Tibial nerve (tissue), 4 donors: ENCODE measurements at regions not wholly inside any gene's neighbourhood (a gene's known extent, or its start where the extent isn't known, plus 50 kb on each side); places are given as distances from the start of the nearest gene placed in this dataset.

ENCODE experiments used
- DNase-seq, 2 donors: peaks; one replicate each; pipeline ENCODE4 v3.0.0-alpha.2; 2019; ENCODE audit warnings: low spot score in 2 of 2
- H3K27ac ChIP-seq, 4 donors: fragments of 200-600 bp; sonication (generic) in 3 of 4; one replicate each; pipeline ENCODE4 v1.5.1; 2017 to 2019; ENCODE audit warnings: mild to moderate bottlenecking in 1 of 4
- H3K27me3 ChIP-seq, 2 donors: fragments of 200-600 bp; sonication (generic) in 1 of 2; one replicate each; pipeline versions ENCODE4 v1.5.1 to v1.6.0; 2017 to 2019
- H3K36me3 ChIP-seq, 3 donors: fragments of 200-600 bp; sonication (generic); one replicate each; pipeline ENCODE4 v1.5.1; 2018 to 2019
- H3K4me1 ChIP-seq, 4 donors: fragments of 200-600 bp; sonication (generic) in 3 of 4; one replicate each; pipeline ENCODE4 v1.5.1; 2017 to 2019
- H3K4me3 ChIP-seq, 4 donors: fragments of 200-600 bp; sonication (generic) in 3 of 4; one replicate each; pipeline ENCODE4 v1.5.1; 2017 to 2019; ENCODE audit warnings: mild to moderate bottlenecking in 1 of 4, moderate library complexity in 1 of 4
- H3K9me3 ChIP-seq, 4 donors: fragments of 200-600 bp; sonication (generic) in 3 of 4; one replicate each; pipeline ENCODE4 v1.5.1; 2017 to 2019
- EP300 ChIP-seq, 2 donors: sonication (generic); formaldehyde crosslinking; IDR thresholded peaks; one replicate each; pipeline ENCODE4 v1.6.1; 2017; ENCODE audit warnings: antibody characterized with exemption in 2 of 2, mild to moderate bottlenecking in 1 of 2
- POLR2A ChIP-seq, 2 donors: fragments of 450-650 bp; IDR thresholded peaks; one replicate each; pipeline ENCODE4 v1.6.1; 2017; ENCODE audit warnings: antibody characterized with exemption in 2 of 2, mild to moderate bottlenecking in 2 of 2, moderate library complexity in 2 of 2
- WGBS, 2 donors: methylation state at CpG; one replicate each; pipeline ENCODE4 v1.1.5; 2018; 5-methylcytosine and 5-hydroxymethylcytosine counted together
- TF ChIP-seq, protein P1 (sequence below), 5 experiments: fragments of 200-600 bp in 3 of 5; fragments of 450-650 bp in 2 of 5; sonication (generic) in 3 of 5; IDR thresholded peaks; one replicate each; pipeline ENCODE4 v1.5.1; 2016 to 2019; ENCODE audit warnings: antibody characterized with exemption in 5 of 5, mild to moderate bottlenecking in 3 of 5, moderate library complexity in 2 of 5

DNA sequence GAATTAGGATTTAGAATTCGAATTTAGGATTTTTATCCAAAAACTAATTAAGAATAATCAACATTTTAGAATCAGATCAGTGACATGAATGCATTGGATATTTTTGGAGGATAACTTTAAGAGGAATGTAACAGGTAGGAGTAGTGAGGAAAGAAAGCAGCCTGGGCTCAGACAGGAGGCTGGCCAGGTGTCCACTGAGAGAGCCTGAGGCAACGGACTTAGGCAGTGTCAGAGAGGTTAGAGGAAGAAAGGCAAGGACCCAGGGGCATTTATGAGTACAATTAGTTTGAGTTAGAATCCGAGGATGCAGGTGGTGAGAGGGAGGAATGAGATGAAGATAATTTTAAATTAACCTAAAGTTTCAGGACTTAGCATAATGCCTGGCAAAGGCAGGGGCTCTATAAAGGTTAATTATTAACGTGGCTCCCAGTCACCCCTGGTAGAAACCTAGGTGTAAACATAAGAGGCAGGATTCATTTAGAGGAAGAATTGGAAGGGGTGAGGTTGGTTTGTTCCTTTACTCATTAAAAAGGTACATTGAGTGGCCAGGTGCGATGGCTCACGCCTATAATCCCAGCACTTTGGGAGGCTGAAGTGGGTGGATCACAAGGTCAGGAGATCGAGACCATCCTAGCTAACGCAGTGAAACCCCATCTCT is 507.1 kb downstream of the TMEM182 start:
- Histone ChIP-seq H3K9me3 (peaks cover 0 to 12% (median 2%) of the 10 kb centered on the region in 4 donors), H3K27ac (no peak overlapping the region), H3K36me3 (no peaks in the 10 kb centered on the region), H3K4me3 (no peak overlapping the region), H3K4me1 (no peaks in the 10 kb centered on the region), H3K27me3 (no peaks in the 10 kb centered on the region)
- DNase-seq, result no peak
- TF ChIP-seq POLR2A (IDR thresholded peaks at IDR 0.05) (no peak), EP300 (IDR thresholded peaks at IDR 0.05) (no peak)
- TF ChIP-seq, protein P1, sequence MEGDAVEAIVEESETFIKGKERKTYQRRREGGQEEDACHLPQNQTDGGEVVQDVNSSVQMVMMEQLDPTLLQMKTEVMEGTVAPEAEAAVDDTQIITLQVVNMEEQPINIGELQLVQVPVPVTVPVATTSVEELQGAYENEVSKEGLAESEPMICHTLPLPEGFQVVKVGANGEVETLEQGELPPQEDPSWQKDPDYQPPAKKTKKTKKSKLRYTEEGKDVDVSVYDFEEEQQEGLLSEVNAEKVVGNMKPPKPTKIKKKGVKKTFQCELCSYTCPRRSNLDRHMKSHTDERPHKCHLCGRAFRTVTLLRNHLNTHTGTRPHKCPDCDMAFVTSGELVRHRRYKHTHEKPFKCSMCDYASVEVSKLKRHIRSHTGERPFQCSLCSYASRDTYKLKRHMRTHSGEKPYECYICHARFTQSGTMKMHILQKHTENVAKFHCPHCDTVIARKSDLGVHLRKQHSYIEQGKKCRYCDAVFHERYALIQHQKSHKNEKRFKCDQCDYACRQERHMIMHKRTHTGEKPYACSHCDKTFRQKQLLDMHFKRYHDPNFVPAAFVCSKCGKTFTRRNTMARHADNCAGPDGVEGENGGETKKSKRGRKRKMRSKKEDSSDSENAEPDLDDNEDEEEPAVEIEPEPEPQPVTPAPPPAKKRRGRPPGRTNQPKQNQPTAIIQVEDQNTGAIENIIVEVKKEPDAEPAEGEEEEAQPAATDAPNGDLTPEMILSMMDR (IDR thresholded peaks at IDR 0.05), result no peak
- 68 to 71% methylated on average over 8 of the region's 8 CpGs for WGBS, 2 donors

DNA sequence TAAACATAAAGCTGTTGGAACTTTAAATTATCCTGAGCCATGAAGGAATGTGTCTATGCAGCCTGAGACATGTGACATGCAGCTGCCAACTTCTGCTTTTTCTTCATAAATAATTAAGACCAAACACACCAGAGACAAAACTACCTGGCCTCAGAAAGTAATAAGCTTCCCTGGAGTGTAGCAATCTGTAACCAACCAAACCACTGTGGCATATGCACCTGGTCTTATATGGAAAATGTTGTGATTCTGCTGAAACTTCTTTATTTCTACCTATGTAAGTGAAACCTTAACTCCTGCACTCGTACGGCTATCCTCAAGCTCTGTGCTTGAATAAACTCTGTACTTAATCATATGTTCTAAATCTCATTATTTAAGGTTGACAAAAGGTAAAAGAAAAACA is 515.0 kb downstream of the TMEM182 start:
- no peak overlapping the region for H3K27ac ChIP-seq
- H3K27me3 ChIP-seq, result no peaks in the 10 kb centered on the region
- no peak overlapping the region for H3K4me3 ChIP-seq
- no peak for DNase-seq
- TF ChIP-seq, protein P1 (IDR thresholded peaks at IDR 0.05), result no peak
- TF ChIP-seq POLR2A (IDR thresholded peaks at IDR 0.05) (no peak), EP300 (IDR thresholded peaks at IDR 0.05) (no peak)
- WGBS, 2 donors, result 82 to 84% methylated on average over 2 of the region's 2 CpGs
- H3K4me1 ChIP-seq, result no peaks in the 10 kb centered on the region
- H3K36me3 ChIP-seq, result no peaks in the 10 kb centered on the region
- peaks cover 0 to 12% (median 2%) of the 10 kb centered on the region in 4 donors for H3K9me3 ChIP-seq

DNA sequence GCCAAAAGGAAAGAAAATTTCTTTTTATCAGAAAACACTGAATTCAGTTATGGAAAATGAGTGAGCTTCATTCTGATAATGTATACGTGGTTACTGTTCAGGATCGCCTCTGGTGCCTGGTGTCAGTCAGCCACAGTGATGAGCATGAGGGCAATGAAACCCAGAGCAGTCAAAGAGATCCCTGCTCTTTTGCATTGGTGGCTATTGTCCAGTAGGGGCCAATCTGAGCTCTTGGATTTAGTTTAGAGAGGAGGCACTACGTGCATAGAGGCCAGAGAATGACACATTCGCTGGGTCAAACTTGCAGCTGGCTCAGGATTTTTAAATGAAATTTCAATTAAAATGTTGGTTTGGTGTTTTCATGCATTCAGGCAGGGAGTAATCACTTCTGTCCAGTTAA is 522.9 kb downstream of the TMEM182 start:
- Histone ChIP-seq H3K4me1 (no peaks in the 10 kb centered on the region), H3K27me3 (no peaks in the 10 kb centered on the region), H3K27ac (no peak overlapping the region), H3K9me3 (no peaks in the 10 kb centered on the region), H3K36me3 (no peaks in the 10 kb centered on the region), H3K4me3 (no peak overlapping the region)
- TF ChIP-seq, protein P1 (IDR thresholded peaks at IDR 0.05), result no peak
- TF ChIP-seq POLR2A (IDR thresholded peaks at IDR 0.05), result no peak
- no peak for TF ChIP-seq EP300 (IDR thresholded peaks at IDR 0.05)
- 68% methylated on average over 4 of the region's 4 CpGs for WGBS, 2 donors
- DNase-seq, result no peak

DNA sequence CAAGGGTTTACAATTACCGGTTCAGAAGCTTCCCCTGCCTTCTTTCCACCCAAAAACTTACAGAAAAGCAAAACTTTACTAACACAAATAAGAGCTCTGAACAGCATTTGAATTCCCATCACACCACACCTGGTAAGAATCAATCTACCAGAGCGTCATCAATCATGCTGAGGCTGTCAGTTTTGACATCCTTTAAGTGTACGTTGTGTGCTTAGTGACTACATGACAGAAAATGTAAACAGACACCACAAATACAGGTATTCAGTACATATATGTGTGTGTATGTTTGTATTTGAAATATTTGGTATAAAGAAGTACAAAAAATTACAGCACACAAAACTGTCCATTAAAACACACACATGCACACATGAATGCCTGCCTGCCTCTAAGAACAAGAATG is 523.5 kb downstream of the TMEM182 start:
- H3K36me3 ChIP-seq, result no peaks in the 10 kb centered on the region
- no peaks in the 10 kb centered on the region for H3K9me3 ChIP-seq
- TF ChIP-seq, protein P1 (IDR thresholded peaks at IDR 0.05), result no peak
- no peak for TF ChIP-seq POLR2A (IDR thresholded peaks at IDR 0.05)
- no peak for TF ChIP-seq EP300 (IDR thresholded peaks at IDR 0.05)
- no peaks in the 10 kb centered on the region for H3K4me1 ChIP-seq
- H3K27me3 ChIP-seq, result no peaks in the 10 kb centered on the region
- no peak overlapping the region for H3K27ac ChIP-seq
- 71 to 76% methylated on average over 3 of the region's 3 CpGs for WGBS, 2 donors
- no peak overlapping the region for H3K4me3 ChIP-seq
- DNase-seq, result no peak

DNA sequence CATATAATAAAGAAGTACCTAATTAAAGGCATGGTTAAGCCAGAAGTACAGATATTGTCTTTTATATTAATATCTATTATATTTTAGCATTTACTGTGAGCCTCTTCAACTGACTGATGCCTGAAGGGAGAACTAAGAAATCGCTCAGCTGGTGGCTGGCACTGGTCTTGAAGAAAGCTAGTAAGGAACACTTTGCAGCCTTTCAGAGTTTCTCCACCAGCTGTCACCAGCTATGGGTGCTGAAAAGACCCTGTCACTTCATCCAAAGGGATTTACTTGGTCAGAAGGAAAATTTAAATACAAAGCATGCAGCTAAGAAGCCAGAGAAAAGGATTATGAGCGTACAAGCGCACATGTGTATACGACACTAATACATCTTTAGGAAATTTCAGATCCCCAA is 525.9 kb downstream of the TMEM182 start:
- TF ChIP-seq POLR2A (IDR thresholded peaks at IDR 0.05) (no peak), EP300 (IDR thresholded peaks at IDR 0.05) (no peak)
- TF ChIP-seq, protein P1 (IDR thresholded peaks at IDR 0.05), result no peak
- Histone ChIP-seq H3K4me3 (no peak overlapping the region), H3K4me1 (peaks cover 0 to under 1% (median 0%) of the 10 kb centered on the region in 4 donors), H3K27me3 (no peaks in the 10 kb centered on the region), H3K27ac (no peak overlapping the region), H3K9me3 (no peaks in the 10 kb centered on the region), H3K36me3 (no peaks in the 10 kb centered on the region)
- WGBS, 2 donors, result 80 to 85% methylated on average over 4 of the region's 4 CpGs
- no peak for DNase-seq
